Caco-2 (cell line): ENCODE measurements at regions not wholly inside any gene's neighbourhood (a gene's known extent, or its start where the extent isn't known, plus 50 kb on each side); places are given as distances from the start of the nearest gene placed in this dataset.

Source experiments
- BruUV-seq: library from RNA; stranded (reverse); fragments of 400-500 nt; replicated peaks from 2 replicates; lab custom pipeline; 2021; lab: Mats Ljungman, UMichigan
- CTCF ChIA-PET: fragments of 300-600 bp; sonication (Branson Sonifier 250); formaldehyde crosslinking; loops from one replicate; lab custom pipeline; 2022; ENCODE audit warnings: antibody characterized with exemption; lab: Charles Lee
- POLR2A ChIA-PET: fragments of 300-600 bp; sonication (Branson Sonifier 250); formaldehyde crosslinking; loops from one replicate; lab custom pipeline; 2022; ENCODE audit warnings: antibody characterized with exemption; lab: Charles Lee
- DNase-seq, 2 experiments: peaks; one replicate each; pipeline versions ENCODE4 v3.0.0 to v3.0.0-alpha.2; 2020 to 2022
- H3K27me3 ChIP-seq: replicated peaks from 2 replicates; pipeline ENCODE4 v1.6.0; 2011; ENCODE audit warnings: low read length; ENCODE audit not compliant: control insufficient read depth, insufficient read depth
- H3K36me3 ChIP-seq: 2 replicates; pipeline ENCODE4 v1.5.1; 2011; ENCODE audit warnings: low read length; ENCODE audit not compliant: control insufficient read depth, insufficient read depth
- H3K4me1 ChIP-seq: fragments of 250-450 bp; sonication (Bioruptor Pico); 2 replicates; pipeline ENCODE4 v1.5.1; 2020; ENCODE audit warnings: mild to moderate bottlenecking
- H3K4me3 ChIP-seq: 2 replicates; pipeline ENCODE4 v1.5.1; 2011; ENCODE audit warnings: low read depth, mild to moderate bottlenecking, control low read depth, low read length
- H3K9me3 ChIP-seq: fragments of 250-450 bp; sonication (Bioruptor Pico); 2 replicates; pipeline ENCODE4 v1.5.1; 2020; ENCODE audit warnings: mild to moderate bottlenecking, moderate library complexity
- H3K27ac Mint-ChIP-seq: one replicate; pipeline ENCODE4 v1.8.0; 2022; ENCODE audit warnings: mixed read lengths; ENCODE audit not compliant: unreplicated experiment
- H3K27me3 Mint-ChIP-seq: one replicate; pipeline ENCODE4 v1.8.0; 2022; ENCODE audit warnings: mixed read lengths; ENCODE audit not compliant: insufficient read depth, unreplicated experiment
- H3K36me3 Mint-ChIP-seq: one replicate; pipeline ENCODE4 v1.8.0; 2022; ENCODE audit warnings: mild to moderate bottlenecking, mixed read lengths; ENCODE audit not compliant: insufficient read depth, unreplicated experiment
- H3K4me1 Mint-ChIP-seq: one replicate; pipeline ENCODE4 v1.8.0; 2022; ENCODE audit warnings: low read depth, mixed read lengths; ENCODE audit not compliant: unreplicated experiment
- H3K4me3 Mint-ChIP-seq: one replicate; pipeline ENCODE4 v1.8.0; 2022; ENCODE audit warnings: mild to moderate bottlenecking, moderate library complexity, mixed read lengths; ENCODE audit not compliant: unreplicated experiment
- H3K9me3 Mint-ChIP-seq: one replicate; pipeline ENCODE4 v1.8.0; 2022; ENCODE audit warnings: mixed read lengths; ENCODE audit not compliant: unreplicated experiment
- CTCF ChIP-seq, 2 experiments: fragments of 200-600 bp in 1 of 2; IDR thresholded peaks; 1 replicate in 1 of 2; 2 replicates in 1 of 2; pipeline versions ENCODE4 v1.5.1 to v1.8.0; 2011 to 2022; ENCODE audit warnings: antibody characterized with exemption in 1 of 2, control low read depth in 1 of 2, inconsistent platforms in 1 of 2, low read depth in 1 of 2, low read length in 1 of 2, mild to moderate bottlenecking in 1 of 2, moderate library complexity in 1 of 2; ENCODE audit not compliant: insufficient read depth in 1 of 2, severe bottlenecking in 1 of 2, unreplicated experiment in 1 of 2
- intact Hi-C: fragments of 100-400 bp; cut with micrococcal nuclease; formaldehyde crosslinking; loops from one replicate; pipeline ENCODE4 v1.10.0; 2022; ENCODE audit not compliant: unreplicated experiment

DNA sequence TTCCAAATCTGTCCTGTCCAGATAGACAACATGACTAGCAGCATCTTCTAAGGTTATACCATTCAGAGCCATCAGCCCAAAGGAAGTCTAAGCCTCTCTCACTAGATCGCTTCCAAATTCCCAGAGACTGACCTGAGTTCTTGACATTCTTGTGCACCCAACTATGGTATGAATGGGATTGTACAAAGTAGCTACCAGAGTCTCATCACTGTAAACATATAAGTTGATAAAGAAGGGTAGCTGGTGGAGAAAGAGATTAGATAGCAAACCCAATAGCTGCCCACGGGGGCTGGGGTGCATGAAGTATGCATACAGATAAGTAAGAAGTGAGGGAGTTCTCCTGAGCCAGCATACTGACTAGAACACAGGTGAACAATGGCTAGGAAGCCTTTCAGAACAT, 180.0 kb downstream of the PLPP3 start:
- H3K9me3 Mint-ChIP-seq: no peaks in the 10 kb centered on the region
- BruUV-seq: no TSS peak
- H3K36me3 Mint-ChIP-seq: no peaks in the 10 kb centered on the region
- Histone ChIP-seq H3K4me1 (peaks cover 30% of the 10 kb centered on the region), H3K4me3 (no peak overlapping the region), H3K27me3 (no peaks in the 10 kb centered on the region), H3K36me3 (no peaks in the 10 kb centered on the region), H3K9me3 (no peaks in the 10 kb centered on the region)
- peak overlapping the region; percentile 19 for H3K4me3 Mint-ChIP-seq
- POLR2A ChIA-PET: interaction anchor here (0.5 kb wide), 1 partner anchor 122 kb away, joined by 17 read pairs; no protein-coding TSS in a partner anchor
- peaks cover 16% of the 10 kb centered on the region for H3K4me1 Mint-ChIP-seq
- H3K27me3 Mint-ChIP-seq: no peaks in the 10 kb centered on the region
- peak overlapping the region; percentile 58 for H3K27ac Mint-ChIP-seq
- intact Hi-C loops: no loop called here
- CTCF ChIA-PET: no interaction called here
- TF ChIP-seq CTCF (IDR thresholded peaks at IDR 0.05; ENCODE audit: insufficient read depth in 1 of 2, low read depth in 1 of 2, low read length in 1 of 2, severe bottlenecking in 1 of 2, unreplicated experiment in 1 of 2): no peak
- DNase-seq: peak; percentile 51 to 71

DNA sequence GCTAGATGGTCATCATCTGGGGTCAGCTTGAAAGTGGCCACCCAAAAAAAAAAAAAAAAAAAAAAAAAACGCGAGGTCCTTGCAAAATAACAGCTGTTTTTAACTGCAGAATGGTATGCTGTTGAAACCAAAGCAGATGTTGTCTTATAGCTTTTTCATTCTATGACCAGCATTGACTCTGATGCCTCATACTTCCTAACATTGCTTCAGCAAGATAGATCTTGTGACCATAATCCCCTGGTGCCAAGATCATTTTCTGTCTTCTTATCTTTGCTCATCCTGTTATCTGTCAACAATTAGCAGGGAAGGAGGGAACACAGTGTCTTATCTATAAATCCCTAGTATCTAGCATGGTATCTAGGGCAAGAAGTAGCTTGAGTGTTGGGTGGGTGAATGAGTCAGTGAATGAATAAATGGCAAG, 181.5 kb downstream of the PLPP3 start:
- Mint-ChIP-seq H3K9me3 (no peaks in the 10 kb centered on the region), H3K27ac (no peak overlapping the region), H3K36me3 (no peaks in the 10 kb centered on the region), H3K4me3 (no peak overlapping the region), H3K4me1 (peaks cover 16% of the 10 kb centered on the region), H3K27me3 (no peaks in the 10 kb centered on the region)
- intact Hi-C loops: no loop called here
- BruUV-seq: no TSS peak
- Histone ChIP-seq H3K4me1 (peaks cover 30% of the 10 kb centered on the region), H3K4me3 (no peak overlapping the region), H3K9me3 (no peaks in the 10 kb centered on the region), H3K27me3 (no peaks in the 10 kb centered on the region), H3K36me3 (no peaks in the 10 kb centered on the region)
- no peak for DNase-seq
- TF ChIP-seq CTCF (IDR thresholded peaks at IDR 0.05; ENCODE audit: insufficient read depth in 1 of 2, low read depth in 1 of 2, low read length in 1 of 2, severe bottlenecking in 1 of 2, unreplicated experiment in 1 of 2): no peak
- CTCF ChIA-PET: no interaction called here
- POLR2A ChIA-PET: no interaction called here

DNA sequence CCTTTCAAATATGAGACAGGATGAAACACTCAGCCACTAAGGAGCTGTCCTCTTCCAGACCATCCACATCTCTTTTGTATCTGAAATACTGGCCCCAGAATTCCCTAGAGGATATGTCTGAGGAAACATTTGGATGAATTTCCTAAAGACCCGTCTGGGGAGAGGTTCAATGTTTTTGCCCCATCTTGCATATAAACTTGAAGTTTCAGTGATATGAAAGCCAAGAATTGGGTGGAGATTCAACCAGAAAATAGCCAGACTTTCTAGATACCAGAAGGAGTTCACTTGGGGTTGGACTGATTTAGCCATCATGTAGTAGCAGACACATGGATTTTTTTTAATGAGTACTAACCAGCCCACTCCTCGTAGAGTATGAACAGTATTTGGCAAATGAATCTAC, 182.0 kb downstream of the PLPP3 start:
- Histone ChIP-seq H3K27me3 (no peaks in the 10 kb centered on the region), H3K9me3 (no peaks in the 10 kb centered on the region), H3K4me1 (peaks cover 30% of the 10 kb centered on the region), H3K4me3 (no peak overlapping the region), H3K36me3 (no peaks in the 10 kb centered on the region)
- DNase-seq: no peak
- Mint-ChIP-seq H3K27me3 (no peaks in the 10 kb centered on the region), H3K9me3 (no peaks in the 10 kb centered on the region), H3K4me3 (no peak overlapping the region), H3K27ac (no peak overlapping the region), H3K36me3 (no peaks in the 10 kb centered on the region), H3K4me1 (peaks cover 16% of the 10 kb centered on the region)
- ChIA-PET POLR2A (no interaction called here), CTCF (no interaction called here)
- TF ChIP-seq CTCF (IDR thresholded peaks at IDR 0.05; ENCODE audit: insufficient read depth in 1 of 2, low read depth in 1 of 2, low read length in 1 of 2, severe bottlenecking in 1 of 2, unreplicated experiment in 1 of 2): no peak
- intact Hi-C loops: no loop called here
- no TSS peak for BruUV-seq
